BJ (cell line): ENCODE measurements at regions not wholly inside any gene's neighbourhood (a gene's known extent, or its start where the extent isn't known, plus 50 kb on each side); places are given as distances from the start of the nearest gene placed in this dataset.

Source experiments
- CTCF ChIA-PET: fragments of 350-600 bp; formaldehyde crosslinking; extraction: SDS; loops from one replicate; lab custom pipeline; 2021; ENCODE audit warnings: antibody characterized with exemption, inconsistent platforms; lab: Yijun Ruan, JAX
- POLR2A ChIA-PET: fragments of 300-600 bp; sonication (Branson Sonifier 250); formaldehyde crosslinking; extraction: SDS; loops from one replicate; lab custom pipeline; 2021; ENCODE audit warnings: antibody characterized with exemption; lab: Charles Lee
- DNase-seq: peaks from one replicate; pipeline ENCODE4 v3.0.0-alpha.2; 2011; ENCODE audit warnings: low read depth
- H3K27me3 ChIP-seq: 2 replicates; pipeline ENCODE4 v1.6.0; 2011; ENCODE audit warnings: low read length; ENCODE audit not compliant: control insufficient read depth, insufficient read depth
- H3K36me3 ChIP-seq: 2 replicates; pipeline ENCODE4 v1.5.1; 2011; ENCODE audit warnings: low read length; ENCODE audit not compliant: control insufficient read depth, insufficient read depth
- H3K4me3 ChIP-seq: 2 replicates; pipeline ENCODE4 v1.5.1; 2011; ENCODE audit warnings: low read depth, mild to moderate bottlenecking, control low read depth, low read length
- CTCF ChIP-seq: IDR thresholded peaks from 2 replicates; pipeline ENCODE4 v1.5.1; 2011; ENCODE audit warnings: low read depth, mild to moderate bottlenecking, control low read depth, inconsistent platforms, low read length, moderate library complexity; ENCODE audit not compliant: insufficient read depth

GRCh38 chr6:124877468-124877867 is 84.8 kb upstream of the RNF217 start:
- TF ChIP-seq CTCF = no peak
- DNase-seq = no peak
- Histone ChIP-seq H3K36me3 (no peaks in the 10 kb centered on the region), H3K27me3 (no peaks in the 10 kb centered on the region), H3K4me3 (no peak overlapping the region)
- CTCF ChIA-PET = interaction anchor here (1.0 to 3.4 kb wide), 2 partner anchors 12 to 236 kb away, joined by 3 to 14 read pairs; no protein-coding TSS in a partner anchor
- POLR2A ChIA-PET = no interaction called here

DNA sequence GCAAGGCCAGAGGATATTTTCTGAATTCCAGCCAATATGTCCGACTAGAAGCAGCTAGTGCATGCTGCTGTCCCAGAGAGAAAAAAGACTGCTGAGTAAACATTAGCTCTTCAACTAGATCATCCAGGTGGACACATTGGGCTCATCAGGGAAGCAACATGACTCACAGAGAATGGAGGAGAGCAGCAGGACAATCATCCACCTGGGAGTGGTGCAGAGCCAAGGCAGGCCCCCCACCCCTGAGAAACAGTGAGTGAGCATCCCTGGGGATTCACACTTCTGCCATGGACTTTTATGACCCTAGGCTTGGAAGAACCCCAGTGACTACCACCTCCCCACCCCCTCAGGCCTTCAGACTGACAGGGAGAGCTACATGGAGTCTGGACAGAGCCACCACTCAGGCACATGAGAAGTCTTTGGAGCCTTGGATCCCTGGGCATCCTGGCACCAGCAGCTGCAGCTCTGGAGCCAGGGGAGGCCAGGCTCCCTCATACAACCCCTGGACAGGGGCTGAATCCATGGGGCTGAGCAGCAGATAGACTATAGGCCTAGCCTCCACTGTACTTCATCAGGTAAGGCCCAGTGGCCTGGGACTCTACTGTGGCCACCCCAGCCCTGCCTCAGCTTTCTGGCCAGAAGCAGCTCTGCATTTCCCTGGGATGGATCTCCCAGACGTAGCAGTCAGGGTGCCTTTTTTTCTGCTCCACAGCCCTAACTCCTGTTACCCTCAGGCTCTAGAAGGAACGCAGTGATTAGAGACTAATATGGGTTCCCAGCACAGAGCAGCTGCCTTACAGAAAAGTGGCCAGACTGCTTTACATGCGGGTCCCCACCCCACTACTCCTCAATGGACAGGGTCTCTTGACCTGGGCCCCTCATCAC is 82.9 kb upstream of the RNF217 start:
- CTCF ChIA-PET = interaction anchor here (0.6 to 3.4 kb wide), 3 partner anchors 9 to 911 kb away, joined by 3 to 14 read pairs (median 6); no protein-coding TSS in a partner anchor
- no peak overlapping the region for H3K4me3 ChIP-seq
- DNase-seq = no peak
- no peaks in the 10 kb centered on the region for H3K27me3 ChIP-seq
- POLR2A ChIA-PET = no interaction called here
- no peaks in the 10 kb centered on the region for H3K36me3 ChIP-seq
- TF ChIP-seq CTCF = no peak

DNA sequence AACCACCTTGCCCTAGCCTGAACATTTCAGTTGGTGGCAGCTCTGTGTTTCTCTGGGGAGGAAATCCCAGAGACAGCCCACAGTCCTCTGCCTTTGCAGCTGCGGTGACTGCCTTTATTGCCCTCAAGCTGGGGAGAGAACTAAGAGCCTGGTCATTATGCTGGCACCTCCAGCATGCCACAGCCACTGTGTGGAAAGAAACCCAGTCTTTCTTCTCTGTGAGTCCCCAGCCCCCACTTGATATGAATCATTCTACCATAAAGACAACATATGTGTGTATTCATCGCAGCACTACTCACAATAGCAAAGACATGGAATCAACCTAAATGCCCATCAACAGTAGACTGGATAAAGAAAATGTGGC is 82.3 kb upstream of the RNF217 start:
- no peak for TF ChIP-seq CTCF
- Histone ChIP-seq H3K4me3 (no peak overlapping the region), H3K27me3 (no peaks in the 10 kb centered on the region), H3K36me3 (no peaks in the 10 kb centered on the region)
- no peak for DNase-seq
- ChIA-PET POLR2A (no interaction called here), CTCF (interaction anchor here (0.6 to 3.4 kb wide), 3 partner anchors 9 to 910 kb away, joined by 3 to 14 read pairs (median 6); no protein-coding TSS in a partner anchor)

DNA sequence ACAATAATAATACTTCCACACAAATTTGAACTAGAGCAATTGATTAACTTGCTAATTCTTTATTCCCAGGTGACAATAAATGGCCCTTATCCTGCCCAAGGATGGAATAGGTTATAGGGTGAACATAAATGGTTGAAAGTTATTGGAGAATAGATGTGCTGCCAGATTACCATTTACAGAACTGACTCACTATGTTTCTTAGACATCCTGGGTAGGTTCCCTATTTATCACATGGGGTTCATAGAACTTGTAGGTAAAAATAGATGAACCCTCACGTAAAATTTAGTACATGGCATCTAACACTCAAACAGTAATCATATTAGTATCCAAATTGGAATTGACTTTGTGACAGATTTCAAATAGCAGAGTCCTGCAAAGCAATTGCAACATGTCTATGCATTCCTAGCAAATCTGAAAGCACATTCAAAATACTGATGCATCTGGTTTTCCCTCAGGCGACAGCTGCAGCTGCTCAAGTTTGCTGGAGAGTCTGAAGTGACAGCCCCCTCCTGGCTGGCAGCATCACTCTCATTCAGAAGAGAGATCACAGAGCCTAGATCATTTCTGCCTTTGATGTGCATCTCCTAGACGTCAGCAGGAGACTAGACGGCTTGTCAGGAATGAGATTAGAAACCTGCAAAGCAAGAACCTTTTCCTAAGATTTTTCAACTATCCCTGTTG is 80.2 kb upstream of the RNF217 start:
- Histone ChIP-seq H3K27me3 (no peaks in the 10 kb centered on the region), H3K36me3 (no peaks in the 10 kb centered on the region), H3K4me3 (no peak overlapping the region)
- DNase-seq = no peak
- ChIA-PET POLR2A (no interaction called here), CTCF (no interaction called here)
- TF ChIP-seq CTCF = peak; percentile 18; the same call in 1 of the 2 replicates

DNA sequence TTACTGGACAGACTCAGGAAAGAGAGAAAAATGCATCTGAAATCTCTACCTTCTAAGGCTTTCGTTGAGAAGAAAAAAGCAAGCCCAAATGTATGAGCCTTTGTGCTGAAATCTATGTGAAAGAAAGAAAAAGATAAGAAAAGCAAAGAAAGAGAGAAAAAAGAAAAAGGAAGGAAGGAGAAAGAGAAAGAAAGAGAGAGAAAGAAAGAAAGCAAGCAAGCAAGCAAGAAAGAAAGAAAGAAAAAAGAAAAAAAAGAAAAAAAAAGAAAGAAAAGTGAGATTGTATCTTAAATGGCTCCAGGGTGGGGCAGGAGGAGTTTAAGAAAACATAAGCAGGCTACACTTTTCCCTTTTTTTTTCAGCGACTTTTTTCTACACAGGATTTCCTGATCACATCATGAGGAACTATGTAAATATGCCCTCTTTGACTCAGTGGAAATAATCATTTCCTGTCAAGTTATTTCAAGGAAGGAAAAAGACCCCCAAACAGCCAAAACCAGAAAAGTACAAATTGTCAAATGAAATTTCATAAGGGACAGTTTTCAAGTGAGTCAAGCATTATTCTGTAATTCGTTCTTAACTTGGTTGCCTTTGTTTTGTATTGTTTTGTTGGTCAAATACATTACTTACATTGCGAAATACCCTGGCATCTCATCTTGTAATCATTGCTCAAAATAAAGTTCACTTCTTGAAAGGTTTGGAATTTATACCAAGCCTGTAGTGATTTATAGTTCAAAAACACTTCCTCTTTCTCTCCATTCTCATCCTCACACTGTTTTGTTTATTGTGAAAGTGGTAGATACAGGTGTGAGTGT is 79.5 kb upstream of the RNF217 start:
- no peak overlapping the region for H3K4me3 ChIP-seq
- ChIA-PET CTCF (no interaction called here), POLR2A (no interaction called here)
- no peak for DNase-seq
- TF ChIP-seq CTCF = no peak
- H3K36me3 ChIP-seq = no peaks in the 10 kb centered on the region
- H3K27me3 ChIP-seq = no peaks in the 10 kb centered on the region
